Pancreas (tissue), 10 donors: ENCODE measurements at regions not wholly inside any gene's neighbourhood (a gene's known extent, or its start where the extent isn't known, plus 50 kb on each side); places are given as distances from the start of the nearest gene placed in this dataset.

ENCODE experiments used
- ATAC-seq, 4 donors: fragments of 200-7000 bp; cut with Tn5 transposase; one replicate each; pipeline versions ENCODE4 v1.8.0 to v1.9.1; 2020; ENCODE audit warnings: mild to moderate bottlenecking in 4 of 4, moderate library complexity in 4 of 4
- DNase-seq, 6 donors: peaks; one replicate each; pipeline ENCODE4 v3.0.0-alpha.2; 2020
- FAIRE-seq: peaks from 2 replicates; lab custom pipeline; 2012; peaks lifted over from hg19 to GRCh38; lab: Jason Lieb, UNC
- H3K27ac ChIP-seq, 4 donors: fragments of 200-600 bp; sonication (generic); 1 replicate in 3 of 4; 2 replicates in 1 of 4; pipeline versions ENCODE4 v1.5.0 to v1.8.0; 2020
- H3K27me3 ChIP-seq, 4 donors: fragments of 200-600 bp; one replicate each; pipeline ENCODE4 v1.8.0; 2021
- H3K36me3 ChIP-seq, 3 donors: fragments of 200-600 bp; sonication (generic) in 1 of 3; one replicate each; pipeline versions ENCODE4 v1.5.0 to v1.8.0; 2020 to 2021
- H3K4me1 ChIP-seq, 3 donors: fragments of 200-600 bp; one replicate each; pipeline ENCODE4 v1.8.0; 2021
- H3K4me3 ChIP-seq, 4 donors: fragments of 200-600 bp; sonication (generic) in 2 of 4; one replicate each; pipeline versions ENCODE4 v1.5.0 to v1.8.0; 2020 to 2021
- H3K9me3 ChIP-seq, 4 donors: fragments of 200-600 bp; one replicate each; pipeline ENCODE4 v1.8.0; 2021
- WGBS, 2 donors: extraction: QIAGEN DNeasy Blood & Tissue Kit; methylation state at CpG; one replicate each; pipeline ENCODE4 v1.1.7; 2013; 5-methylcytosine and 5-hydroxymethylcytosine counted together
- intact Hi-C, 3 donors: fragments of 100-400 bp; cut with DNase I; formaldehyde crosslinking; loops; one replicate each; pipeline versions ENCODE4 v1.11.1 to v1.14.2; 2022
- TF ChIP-seq, protein P1 (sequence below), 4 donors: fragments of 200-600 bp; sonication (generic) in 3 of 4; IDR thresholded peaks; one replicate each; pipeline versions ENCODE4 v1.5.0 to v1.8.0; 2021; ENCODE audit warnings: antibody characterized with exemption in 4 of 4
- donor health status: healthy with polysubstance abuse.
- donor health status: DM: no; HTN: no; CAD: no; lungs with moderate emphysema.
- donor health status: DM: no; HTN: no; CAD: no.
- donor health status: control.
- donor health status: control.
- donor health status: Bipolar disorder and iron deficiency.
- donor health status: DM: yes; HTN: yes; CAD: no.
- donor health status: DM: no; HTN: no; CAD: no.
- donor health status: DM: no; HTN: no; CAD: no.
- donor health status: DM: yes; HTN: yes; CAD: no.

DNA sequence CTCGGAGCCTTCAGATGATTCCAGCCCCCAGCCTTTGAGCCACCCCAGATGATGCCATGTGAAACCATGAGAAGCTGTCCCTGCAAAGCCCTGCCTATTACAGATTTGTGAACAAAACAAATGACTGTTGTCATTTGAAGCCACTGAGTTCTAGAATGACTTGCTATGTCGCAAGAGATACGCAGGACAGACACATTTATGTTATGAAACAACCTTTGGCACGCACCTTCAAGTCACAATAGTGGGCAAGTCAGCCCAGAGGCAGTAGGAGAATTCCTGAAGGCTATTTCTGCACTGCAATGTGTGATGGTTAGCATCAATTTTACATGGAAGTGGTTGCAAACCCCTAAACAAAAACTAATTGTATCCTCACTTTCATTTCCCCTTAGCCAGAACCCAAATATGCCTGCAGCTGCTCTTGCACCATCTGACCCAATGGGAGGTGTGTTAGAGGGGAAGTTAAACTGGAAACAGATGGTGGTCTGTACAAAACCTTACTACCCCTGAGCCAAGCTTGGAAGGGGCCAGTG, 174.4 kb upstream of the ATP6AP2 start:
- no peak for ATAC-seq
- TF ChIP-seq, protein P1, sequence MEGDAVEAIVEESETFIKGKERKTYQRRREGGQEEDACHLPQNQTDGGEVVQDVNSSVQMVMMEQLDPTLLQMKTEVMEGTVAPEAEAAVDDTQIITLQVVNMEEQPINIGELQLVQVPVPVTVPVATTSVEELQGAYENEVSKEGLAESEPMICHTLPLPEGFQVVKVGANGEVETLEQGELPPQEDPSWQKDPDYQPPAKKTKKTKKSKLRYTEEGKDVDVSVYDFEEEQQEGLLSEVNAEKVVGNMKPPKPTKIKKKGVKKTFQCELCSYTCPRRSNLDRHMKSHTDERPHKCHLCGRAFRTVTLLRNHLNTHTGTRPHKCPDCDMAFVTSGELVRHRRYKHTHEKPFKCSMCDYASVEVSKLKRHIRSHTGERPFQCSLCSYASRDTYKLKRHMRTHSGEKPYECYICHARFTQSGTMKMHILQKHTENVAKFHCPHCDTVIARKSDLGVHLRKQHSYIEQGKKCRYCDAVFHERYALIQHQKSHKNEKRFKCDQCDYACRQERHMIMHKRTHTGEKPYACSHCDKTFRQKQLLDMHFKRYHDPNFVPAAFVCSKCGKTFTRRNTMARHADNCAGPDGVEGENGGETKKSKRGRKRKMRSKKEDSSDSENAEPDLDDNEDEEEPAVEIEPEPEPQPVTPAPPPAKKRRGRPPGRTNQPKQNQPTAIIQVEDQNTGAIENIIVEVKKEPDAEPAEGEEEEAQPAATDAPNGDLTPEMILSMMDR (IDR thresholded peaks at IDR 0.05) = no peak
- H3K27ac ChIP-seq = no peak overlapping the region
- H3K4me3 ChIP-seq = no peak overlapping the region
- no peaks in the 10 kb centered on the region for H3K36me3 ChIP-seq
- 45 to 57% methylated on average over 4 of the region's 4 CpGs for WGBS, 2 donors
- H3K27me3 ChIP-seq = peaks cover 0 to 7% (median 3%) of the 10 kb centered on the region in 4 donors
- peaks cover 0 to 4% (median 0%) of the 10 kb centered on the region in 4 donors for H3K9me3 ChIP-seq
- no peak for DNase-seq
- no peaks in the 10 kb centered on the region for H3K4me1 ChIP-seq
- FAIRE-seq = no peak
- intact Hi-C loops = no loop called here

GRCh38 chrX:40405399-40405798, 175.4 kb upstream of the ATP6AP2 start:
- no peaks in the 10 kb centered on the region for H3K4me1 ChIP-seq
- intact Hi-C loops = no loop called here
- WGBS, 2 donors = 83 to 93% methylated on average over 3 of the region's 3 CpGs
- no peak overlapping the region for H3K27ac ChIP-seq
- DNase-seq (no peak), FAIRE-seq (no peak), ATAC-seq (no peak)
- H3K36me3 ChIP-seq = no peaks in the 10 kb centered on the region
- H3K27me3 ChIP-seq = peaks cover 0 to 7% (median 3%) of the 10 kb centered on the region in 4 donors
- peaks cover 0 to 4% (median 0%) of the 10 kb centered on the region in 4 donors for H3K9me3 ChIP-seq
- TF ChIP-seq, protein P1 (IDR thresholded peaks at IDR 0.05) = no peak
- H3K4me3 ChIP-seq = no peak overlapping the region

DNA sequence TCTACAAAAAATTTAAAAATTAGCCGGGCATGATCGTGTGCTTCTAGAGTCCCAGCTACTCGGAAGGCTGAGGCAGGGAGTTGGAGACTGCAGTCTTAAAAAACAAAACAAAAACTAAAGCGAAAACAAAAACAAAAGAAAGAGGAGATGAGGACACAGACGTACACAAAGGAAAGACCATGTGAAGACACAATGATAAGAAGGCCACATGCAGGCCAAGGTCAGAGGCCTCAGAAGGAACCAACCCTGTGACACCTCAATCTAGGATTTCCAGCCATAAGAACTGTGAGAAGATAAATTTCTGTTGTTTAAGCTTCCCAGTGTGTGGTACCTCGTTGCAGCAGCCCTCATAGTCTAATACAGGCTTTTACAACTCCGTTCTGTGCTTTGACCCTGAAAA, 177.0 kb upstream of the ATP6AP2 start:
- no peaks in the 10 kb centered on the region for H3K36me3 ChIP-seq
- H3K4me1 ChIP-seq = no peaks in the 10 kb centered on the region
- ATAC-seq (no peak), DNase-seq (no peak), FAIRE-seq (no peak)
- TF ChIP-seq, protein P1 (IDR thresholded peaks at IDR 0.05) = no peak
- peaks cover 0 to 4% (median 0%) of the 10 kb centered on the region in 4 donors for H3K9me3 ChIP-seq
- no peak overlapping the region for H3K27ac ChIP-seq
- intact Hi-C loops = no loop called here
- peaks cover 0 to 7% (median 3%) of the 10 kb centered on the region in 4 donors for H3K27me3 ChIP-seq
- H3K4me3 ChIP-seq = no peak overlapping the region
- 70 to 87% methylated on average over 7 of the region's 7 CpGs for WGBS, 2 donors

DNA sequence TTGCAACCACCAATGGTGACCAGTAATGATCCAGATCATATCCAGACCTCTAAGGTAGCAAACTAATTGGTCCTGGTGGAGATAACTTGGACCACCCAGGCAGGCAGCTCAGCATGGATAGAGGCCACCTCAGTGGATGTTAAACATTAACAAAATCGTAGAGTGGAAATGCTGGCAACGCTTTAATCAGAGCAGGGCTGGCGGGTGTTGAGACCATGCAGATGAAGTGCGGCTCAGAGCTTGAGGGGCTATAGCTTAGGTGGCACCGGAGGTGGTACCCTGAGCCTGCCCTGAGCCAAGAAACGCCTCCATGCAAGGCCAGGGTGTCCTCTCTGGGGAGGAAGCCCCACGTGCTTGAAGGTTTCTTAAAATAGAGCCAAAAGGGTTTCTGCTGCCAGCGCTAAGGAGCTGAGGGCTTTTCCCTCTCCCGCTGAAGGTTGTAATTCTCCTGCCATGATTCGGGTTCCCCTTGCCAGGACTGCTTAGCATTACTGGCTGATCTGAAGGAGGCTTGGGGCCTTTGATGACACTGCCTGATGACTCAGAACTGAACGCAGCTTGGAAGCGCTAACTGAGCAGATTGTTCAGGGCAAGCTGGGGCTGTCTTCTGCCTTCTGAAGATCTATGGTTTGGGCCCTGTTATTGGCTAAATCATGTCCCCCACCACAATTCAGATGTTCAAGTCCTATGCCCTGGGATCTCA, 177.8 kb upstream of the ATP6AP2 start:
- DNase-seq (peak in 2 of 6 donors; percentile 5 to 14), ATAC-seq (peak in 3 of 4 donors; percentile 78 to 85 (median 83)), FAIRE-seq (peak; percentile 79)
- peak overlapping the region in 1 of 4 donors; percentile 28 for H3K27ac ChIP-seq
- TF ChIP-seq, protein P1 (IDR thresholded peaks at IDR 0.05) = no peak
- 21 to 38% methylated on average over 12 of the region's 12 CpGs for WGBS, 2 donors
- no peaks in the 10 kb centered on the region for H3K4me1 ChIP-seq
- no peak overlapping the region for H3K4me3 ChIP-seq
- H3K27me3 ChIP-seq = peaks cover 0 to 7% (median 3%) of the 10 kb centered on the region in 4 donors
- intact Hi-C loops = no loop called here
- H3K9me3 ChIP-seq = peaks cover 0 to under 1% (median 0%) of the 10 kb centered on the region in 4 donors
- no peaks in the 10 kb centered on the region for H3K36me3 ChIP-seq

GRCh38 chrX:40395102-40395501, 185.7 kb upstream of the ATP6AP2 start:
- Histone ChIP-seq H3K4me1 (no peaks in the 10 kb centered on the region), H3K4me3 (no peak overlapping the region), H3K27me3 (no peaks in the 10 kb centered on the region), H3K27ac (no peak overlapping the region), H3K9me3 (no peaks in the 10 kb centered on the region), H3K36me3 (no peaks in the 10 kb centered on the region)
- intact Hi-C loops = no loop called here
- FAIRE-seq (no peak), ATAC-seq (no peak), DNase-seq (no peak)
- 77 to 81% methylated on average over 2 of the region's 2 CpGs for WGBS, 2 donors
- TF ChIP-seq, protein P1 (IDR thresholded peaks at IDR 0.05) = no peak
